CD4-positive, alpha-beta T cell treated with Interleukin-6 for 4 hours (primary cell): ENCODE measurements at regions not wholly inside any gene's neighbourhood (a gene's known extent, or its start where the extent isn't known, plus 50 kb on each side); places are given as distances from the start of the nearest gene placed in this dataset.

Experiments used
- DNase-seq: peaks from one replicate; pipeline ENCODE4 v3.0.0-alpha.2; 2020; ENCODE audit warnings: mixed read lengths

DNA sequence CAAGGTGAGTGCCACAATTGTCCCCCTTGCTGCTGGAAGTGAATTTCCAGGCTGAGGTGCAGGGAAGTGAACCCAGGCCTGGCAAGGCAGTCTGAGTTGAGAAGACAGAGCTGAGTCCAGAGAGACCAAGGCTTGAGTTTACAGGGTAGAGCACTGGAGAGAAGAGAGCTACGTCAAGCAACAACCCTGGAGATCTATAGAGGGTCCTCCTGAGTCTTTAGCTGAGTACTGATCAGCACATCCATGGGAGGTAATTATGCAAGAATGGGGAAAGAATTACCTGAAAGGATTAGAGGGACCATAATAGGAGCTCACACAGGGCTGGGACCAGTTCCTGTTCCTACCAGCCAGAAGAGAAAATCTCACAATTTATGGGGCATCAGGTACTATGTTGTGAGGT, 190.7 kb downstream of the NEDD1 start:
- DNase-seq: no peak

DNA sequence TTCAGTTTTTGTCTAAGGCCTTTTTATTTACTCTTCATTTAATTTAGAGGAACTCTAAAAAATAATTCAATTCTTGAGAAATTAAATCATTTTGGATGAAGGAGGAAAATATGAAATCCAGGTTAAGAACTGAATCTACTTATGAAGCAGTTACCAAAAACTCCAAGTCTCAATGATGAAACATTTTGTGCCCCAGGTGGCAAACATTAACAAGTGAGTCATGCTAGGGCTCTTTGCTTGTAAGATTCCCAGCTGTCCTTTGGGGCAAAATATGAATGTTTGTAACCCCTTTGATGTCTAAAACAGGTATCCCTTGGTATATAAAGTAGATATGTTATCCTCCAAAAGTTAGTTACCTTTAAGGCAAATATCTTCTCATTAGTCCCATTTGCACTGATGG, 202.4 kb downstream of the NEDD1 start:
- no peak for DNase-seq

- no peak for DNase-seq
Measured at GRCh38 chr12:97112136-97112535, 205.1 kb downstream of the NEDD1 start.

DNA sequence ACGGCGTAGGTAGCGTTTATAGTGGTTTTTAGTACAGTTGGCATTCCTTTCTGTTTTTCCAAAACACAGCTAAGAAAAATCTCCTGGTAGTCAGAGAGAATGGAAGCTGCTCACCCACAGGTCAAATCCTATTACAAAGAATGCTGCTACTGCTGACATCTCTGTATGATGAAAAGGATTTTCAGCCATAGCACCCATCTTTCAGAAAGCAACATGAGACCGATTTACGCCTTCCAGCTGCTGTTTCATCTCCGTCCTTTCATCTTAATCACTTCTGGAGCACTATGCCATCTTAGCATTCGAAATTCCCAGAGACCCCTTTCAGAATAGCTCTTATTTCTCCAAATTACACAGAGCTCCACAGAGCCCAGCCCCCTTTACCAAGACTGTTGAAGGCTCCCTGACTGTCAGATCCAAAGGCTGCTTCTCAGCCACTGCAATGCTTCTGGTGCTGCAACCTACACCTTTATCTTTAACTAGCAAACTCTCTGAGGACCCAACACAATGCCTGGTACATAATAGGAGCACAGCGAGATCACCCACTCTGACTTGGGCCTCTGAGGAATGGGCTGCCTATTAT, 211.8 kb downstream of the NEDD1 start:
- no peak for DNase-seq

DNA sequence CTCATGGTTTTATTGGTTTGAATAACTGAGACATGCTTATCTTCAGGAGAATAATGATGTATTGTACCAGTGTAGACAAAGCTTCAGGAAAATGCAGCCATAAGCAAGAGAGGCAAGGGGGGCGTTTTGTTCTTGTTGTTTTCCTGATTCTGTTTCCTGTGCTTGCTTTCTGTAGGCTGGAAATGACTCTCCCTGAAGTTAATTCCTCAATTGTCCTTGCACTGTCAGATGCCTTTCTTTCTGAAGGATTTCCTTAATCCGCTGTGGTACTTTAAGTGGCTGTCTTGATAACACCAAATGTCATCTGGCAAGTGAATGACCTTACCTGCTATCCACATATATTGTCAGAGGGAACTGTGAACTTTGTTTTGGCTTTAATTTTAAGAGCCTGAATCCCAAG, 220.0 kb downstream of the NEDD1 start:
- no peak for DNase-seq

GRCh38 chr12:97131220-97131981, 224.3 kb downstream of the NEDD1 start:
- DNase-seq: no peak

- no peak for DNase-seq
Measured at GRCh38 chr12:97132270-97132669, 225.2 kb downstream of the NEDD1 start.

DNA sequence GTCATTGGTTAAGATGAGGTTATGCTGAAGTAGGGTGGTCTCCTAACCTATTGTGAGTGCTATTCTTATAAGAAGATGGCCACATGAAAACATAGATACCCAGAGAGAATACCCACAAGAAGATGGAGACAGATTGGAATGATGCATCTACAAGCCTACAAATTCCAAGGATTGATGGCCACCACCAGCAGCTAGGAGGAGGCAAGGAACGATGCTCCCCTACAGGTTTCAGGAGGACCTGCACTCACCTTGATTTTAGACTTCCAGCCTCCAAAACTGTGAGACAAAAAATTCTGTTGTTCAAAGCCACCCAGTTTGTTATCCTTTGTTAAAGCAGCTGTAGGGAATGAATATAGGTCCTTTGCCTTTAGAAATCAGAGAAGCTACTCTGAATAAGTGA, 227.4 kb downstream of the NEDD1 start:
- DNase-seq: no peak

DNA sequence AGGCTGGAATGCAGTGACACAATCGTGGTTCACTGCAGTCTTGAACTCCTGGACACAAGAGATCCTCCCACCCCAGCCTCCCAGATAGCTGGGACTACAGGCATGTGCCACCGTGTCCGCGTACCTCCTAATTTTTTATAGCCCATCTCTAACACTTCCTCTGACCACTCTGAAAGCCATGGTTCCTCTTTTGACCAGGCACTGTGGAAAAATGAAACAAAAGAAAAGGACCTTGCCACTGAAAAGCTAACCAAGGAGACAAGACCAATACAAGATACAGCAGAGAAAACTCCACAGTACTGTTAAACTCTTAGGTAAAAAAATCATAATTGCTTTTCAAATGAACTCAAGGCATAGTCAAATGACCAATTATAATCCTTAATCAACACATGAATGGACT, 233.3 kb downstream of the NEDD1 start:
- DNase-seq: no peak

GRCh38 chr12:97142737-97143410, 235.8 kb downstream of the NEDD1 start:
- no peak for DNase-seq

DNA sequence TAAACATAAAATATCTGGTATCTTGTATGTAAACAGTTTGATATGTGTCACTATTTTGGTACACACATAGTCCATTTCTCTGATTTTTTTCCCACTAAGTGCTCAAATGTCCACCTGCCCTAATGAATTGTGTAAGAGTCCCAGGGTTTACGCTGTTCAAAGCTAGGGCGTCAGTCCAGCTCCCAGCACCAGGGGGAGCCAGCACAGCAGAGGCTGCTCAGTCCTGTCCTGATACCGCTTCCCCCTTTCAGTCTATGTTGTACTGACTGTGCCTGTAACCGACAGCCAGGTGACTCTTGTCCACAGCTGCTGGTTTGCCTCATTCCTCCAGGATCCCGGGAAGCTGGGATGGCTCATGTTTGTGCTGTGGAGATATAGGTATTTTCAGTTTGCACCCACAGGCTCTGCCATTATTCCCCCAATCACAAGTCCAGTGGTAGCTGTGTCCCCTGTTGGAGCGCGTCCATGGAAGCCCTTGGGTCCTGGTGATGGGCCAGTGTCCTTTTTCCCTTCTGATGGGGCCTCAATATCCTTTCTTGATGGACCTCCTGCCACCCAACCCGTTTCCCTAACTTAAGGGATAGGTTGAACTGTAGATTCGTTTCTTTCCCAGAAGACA, 242.0 kb downstream of the NEDD1 start:
- peak; percentile 36 for DNase-seq

DNA sequence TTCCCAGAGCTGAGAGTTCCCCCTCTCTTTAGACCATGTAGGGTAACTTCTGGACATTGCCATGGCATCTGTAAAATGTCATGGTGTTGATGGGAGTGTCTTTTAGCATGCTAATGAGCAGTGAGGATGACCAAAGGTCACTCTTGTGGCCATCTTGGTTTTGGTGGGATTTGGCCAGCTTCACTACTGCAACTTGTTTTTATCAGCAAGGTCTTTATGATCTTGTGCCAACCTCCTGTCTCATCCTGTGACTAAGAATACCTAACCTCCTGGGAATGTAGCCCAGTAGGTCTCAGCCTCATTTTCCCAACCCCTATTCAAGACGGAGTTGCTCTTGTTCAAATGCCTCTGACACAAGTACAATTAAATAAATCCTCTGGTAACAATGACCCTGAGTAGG, 244.4 kb downstream of the NEDD1 start:
- no peak for DNase-seq

GRCh38 chr12:97159377-97159776, 252.3 kb downstream of the NEDD1 start:
- no peak for DNase-seq

GRCh38 chr12:97160277-97160676, 253.2 kb downstream of the NEDD1 start:
- no peak for DNase-seq

- DNase-seq: no peak
Measured at GRCh38 chr12:97162173-97162572, 255.1 kb downstream of the NEDD1 start.

- no peak for DNase-seq
Measured at GRCh38 chr12:97164936-97165335, 257.9 kb downstream of the NEDD1 start.

DNA sequence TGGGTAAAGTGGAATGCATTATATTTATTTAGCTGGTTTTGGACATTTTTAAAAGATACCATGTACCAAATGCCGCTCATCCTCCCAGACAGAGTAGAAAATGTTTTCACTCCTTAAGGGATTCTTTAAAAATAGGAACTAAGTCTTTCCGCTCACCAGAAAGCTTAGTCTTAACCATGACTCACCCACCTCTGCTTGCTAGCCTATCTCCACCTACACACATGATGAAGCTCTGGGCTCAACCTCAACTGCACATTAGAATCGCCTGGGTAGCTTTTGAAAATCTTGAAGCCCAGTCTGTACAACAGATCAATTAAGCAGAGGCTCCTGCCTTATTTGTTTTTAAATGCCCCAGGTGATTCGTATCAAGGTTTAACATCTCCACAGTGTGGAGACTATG, 260.5 kb downstream of the NEDD1 start:
- no peak for DNase-seq

GRCh38 chr12:97168804-97169203, 261.7 kb downstream of the NEDD1 start:
- DNase-seq: no peak

GRCh38 chr12:97169889-97170567, 263.0 kb downstream of the NEDD1 start:
- no peak for DNase-seq

GRCh38 chr12:97173688-97174410, 266.8 kb downstream of the NEDD1 start:
- no peak for DNase-seq

DNA sequence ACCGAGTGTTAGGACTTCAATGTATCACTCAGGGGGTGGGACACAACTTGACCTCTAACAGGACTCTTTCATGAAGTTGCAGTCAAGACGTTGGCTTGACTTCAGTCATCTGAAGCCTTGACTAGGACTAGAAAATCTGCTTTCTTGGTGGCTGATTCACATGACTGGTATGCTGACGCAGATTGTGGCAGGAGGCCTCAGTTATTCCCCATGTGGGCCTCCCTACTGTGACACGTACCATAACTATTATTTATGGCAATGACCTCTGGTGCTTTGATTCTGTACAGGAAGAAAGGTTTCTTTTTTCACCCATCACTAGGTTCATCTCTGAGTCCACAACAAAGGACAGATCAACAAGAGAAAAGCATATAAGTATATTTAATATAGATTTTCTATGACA, 270.4 kb downstream of the NEDD1 start:
- no peak for DNase-seq

GRCh38 chr12:97181571-97182265, 274.7 kb downstream of the NEDD1 start:
- DNase-seq: no peak
